ENCODE measurements at regions not wholly inside any gene's neighbourhood (a gene's known extent, or its start where the extent isn't known, plus 50 kb on each side); places are given as distances from the start of the nearest gene placed in this dataset.

GRCh38 chr5:138641547-138642298 lies 66.5 kb upstream of the HSPA9 start:
- H4K20me1 ChIP-seq (ENCODE audit: insufficient read depth, low read length), result no peaks in the 10 kb centered on the region
- no peak for TF ChIP-seq RCOR1 (IDR thresholded peaks at IDR 0.05; ENCODE audit: insufficient replicate concordance, low read length)
- TF ChIP-seq USF2 (IDR thresholded peaks at IDR 0.05; ENCODE audit: low read depth, low read length), result no peak
- no peak for TF ChIP-seq CHD1 (IDR thresholded peaks at IDR 0.05; ENCODE audit: low read depth, low read length)
- TF ChIP-seq POLR2A (IDR thresholded peaks at IDR 0.05; ENCODE audit: low read depth, low read length), result no peak
- TF ChIP-seq RAD21 (IDR thresholded peaks at IDR 0.05; ENCODE audit: low read length), result peak; percentile 90
- TF ChIP-seq BHLHE40 (IDR thresholded peaks at IDR 0.05; ENCODE audit: low read depth, low read length), result no peak
- TF ChIP-seq ELK1 (IDR thresholded peaks at IDR 0.05; ENCODE audit: borderline replicate concordance, low read depth, low read length), result no peak
- peak; percentile 91 for TF ChIP-seq SMC3 (IDR thresholded peaks at IDR 0.05; ENCODE audit: low read depth, low read length)
- TF ChIP-seq CTCF (conservative IDR thresholded peaks at IDR 0.05; ENCODE audit: low read depth, low read length), result peak; percentile 84
- in situ Hi-C loops (cut with MboI; ENCODE audit: low sequenced_read_pairs) (loop anchor here (10.0 kb wide), 1 partner anchor 623 kb away; no protein-coding TSS in a partner anchor), dilution Hi-C loops (cut with HindIII; ENCODE audit: low sequenced_read_pairs, unreplicated experiment) (no loop called here), intact Hi-C loops (cut with micrococcal nuclease) (loop anchor here (1.0 to 10.0 kb wide), 3 partner anchors 181 to 621 kb away; no protein-coding TSS in a partner anchor)
- no peak overlapping the region for H3K4me3 ChIP-seq (ENCODE audit: insufficient read depth, low read depth, low read length)
- no peak overlapping the region for H4K91ac ChIP-seq (ENCODE audit: insufficient read depth, low read depth, low read length)
- CTCF ChIA-PET, result interaction anchor here (0.8 to 1.0 kb wide), 4 partner anchors 11 to 621 kb away, joined by 3 read pairs; no protein-coding TSS in a partner anchor
- H2AFZ ChIP-seq (replicated peaks; ENCODE audit: low read length, poor library complexity), result peak overlapping the region; percentile 70
- H2BK20ac ChIP-seq (ENCODE audit: low read depth, low read length), result no peak overlapping the region
- no peak overlapping the region for H3K27ac ChIP-seq (ENCODE audit: insufficient read depth, low read length)
- no peak overlapping the region for H3K23ac ChIP-seq (ENCODE audit: low read depth, low read length)
- no TSS peak for BruUV-seq (replicated peaks)
- H3K56ac ChIP-seq (ENCODE audit: extremely low read depth, insufficient read depth, low read length), result no peak overlapping the region
- H3K9me1 ChIP-seq (ENCODE audit: insufficient read depth, low read length), result no peaks in the 10 kb centered on the region
- POLR2A ChIA-PET (ENCODE audit: unreplicated experiment), result no interaction called here
- WGBS, 2 experiments (ENCODE audit: extremely low coverage in 2 of 2, insufficient read length in 1 of 2), result 76% methylated on average over 4 of the region's 18 CpGs; no CpG with 5 or more reads in 1 of the 2 experiments
- DNase-seq, result peak; percentile 60
- no peak overlapping the region for H2BK120ac ChIP-seq (ENCODE audit: low read depth, low read length)
- H3K18ac ChIP-seq (ENCODE audit: low read depth, low read length), result no peak overlapping the region
- no peaks in the 10 kb centered on the region for H3K9me3 ChIP-seq (ENCODE audit: control insufficient read depth, insufficient read depth, low read length)
- H3K4me2 ChIP-seq (ENCODE audit: low read depth, low read length), result no peak overlapping the region
- peaks cover 45% of the 10 kb centered on the region for H3K27me3 ChIP-seq (ENCODE audit: control insufficient read depth, insufficient read depth, low read length)
- H2AK5ac ChIP-seq (ENCODE audit: low read depth, low read length), result no peak overlapping the region
- no peaks in the 10 kb centered on the region for H3K4me1 ChIP-seq (ENCODE audit: control insufficient read depth, insufficient read depth, low read length)
- ATAC-seq (ENCODE audit: low read depth), result peak; percentile 88
- H2BK15ac ChIP-seq (ENCODE audit: low read depth, low read length), result no peak overlapping the region
- H2AK9ac ChIP-seq (replicated peaks; ENCODE audit: low read depth, low read length, poor library complexity), result peak overlapping the region; percentile 0
- no peak overlapping the region for H4K5ac ChIP-seq (ENCODE audit: low read depth, low read length)
- no peak overlapping the region for H2BK5ac ChIP-seq (ENCODE audit: low read depth, low read length, poor library complexity, severe bottlenecking)
- H4K8ac ChIP-seq (ENCODE audit: low read depth in 2 of 2, low read length in 2 of 2), result no peak overlapping the region
- no peak overlapping the region for H3K14ac ChIP-seq (replicated peaks; ENCODE audit: low read depth, low read length)
- no peak overlapping the region for H3K9ac ChIP-seq (ENCODE audit: low read depth, low read length)
- H3K4ac ChIP-seq (ENCODE audit: low read depth, low read length), result no peak overlapping the region
- H3K36me3 ChIP-seq (ENCODE audit: control insufficient read depth, insufficient read depth, low read length), result no peaks in the 10 kb centered on the region
- no peaks in the 10 kb centered on the region for H3K79me1 ChIP-seq (ENCODE audit: low read depth in 1 of 2, low read length in 2 of 2)

All from IMR-90 (cell line).